Gastroesophageal sphincter (tissue), 3 donors: ENCODE measurements at regions not wholly inside any gene's neighbourhood (a gene's known extent, or its start where the extent isn't known, plus 50 kb on each side); places are given as distances from the start of the nearest gene placed in this dataset.

ENCODE experiments used
- EP300 ChIP-seq: sonication (generic); formaldehyde crosslinking; IDR thresholded peaks from one replicate; pipeline ENCODE4 v1.6.1; 2017; ENCODE audit warnings: antibody characterized with exemption, mild to moderate bottlenecking
- POLR2A ChIP-seq, 2 donors: fragments of 450-650 bp; IDR thresholded peaks; one replicate each; pipeline ENCODE4 v1.6.1; 2017; ENCODE audit warnings: antibody characterized with exemption in 2 of 2, mild to moderate bottlenecking in 2 of 2, moderate library complexity in 1 of 2
- POLR2AphosphoS5 ChIP-seq: sonication (generic); formaldehyde crosslinking; IDR thresholded peaks from one replicate; pipeline ENCODE4 v1.6.1; 2017; ENCODE audit warnings: antibody characterized with exemption
- TF ChIP-seq, protein P1 (sequence below), 4 experiments: fragments of 200-600 bp in 2 of 4; fragments of 450-650 bp in 2 of 4; sonication (generic) in 1 of 4; IDR thresholded peaks; one replicate each; pipeline ENCODE4 v1.5.1; 2017 to 2019; ENCODE audit warnings: antibody characterized with exemption in 4 of 4, mild to moderate bottlenecking in 2 of 4, moderate library complexity in 2 of 4

DNA sequence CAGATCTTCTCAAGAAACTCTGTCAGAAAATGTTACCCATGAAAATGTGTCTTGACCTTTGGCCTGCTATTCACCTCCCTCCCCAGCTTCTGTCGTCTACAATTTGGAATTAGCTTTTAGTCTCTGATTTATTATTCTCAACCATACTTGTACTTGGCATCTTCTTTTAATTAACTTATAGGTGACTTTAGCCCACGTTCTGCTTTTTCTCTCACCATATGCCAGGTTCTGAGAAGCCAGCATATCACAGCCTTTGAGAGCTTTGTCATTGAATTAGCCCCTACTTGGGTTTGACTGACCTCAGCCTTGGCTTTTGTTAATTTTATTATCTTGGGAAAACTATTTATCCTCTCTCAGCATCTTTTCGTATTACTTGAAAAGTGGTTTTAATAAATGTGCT is 355.9 kb downstream of the OXSM start:
- TF ChIP-seq, protein P1, sequence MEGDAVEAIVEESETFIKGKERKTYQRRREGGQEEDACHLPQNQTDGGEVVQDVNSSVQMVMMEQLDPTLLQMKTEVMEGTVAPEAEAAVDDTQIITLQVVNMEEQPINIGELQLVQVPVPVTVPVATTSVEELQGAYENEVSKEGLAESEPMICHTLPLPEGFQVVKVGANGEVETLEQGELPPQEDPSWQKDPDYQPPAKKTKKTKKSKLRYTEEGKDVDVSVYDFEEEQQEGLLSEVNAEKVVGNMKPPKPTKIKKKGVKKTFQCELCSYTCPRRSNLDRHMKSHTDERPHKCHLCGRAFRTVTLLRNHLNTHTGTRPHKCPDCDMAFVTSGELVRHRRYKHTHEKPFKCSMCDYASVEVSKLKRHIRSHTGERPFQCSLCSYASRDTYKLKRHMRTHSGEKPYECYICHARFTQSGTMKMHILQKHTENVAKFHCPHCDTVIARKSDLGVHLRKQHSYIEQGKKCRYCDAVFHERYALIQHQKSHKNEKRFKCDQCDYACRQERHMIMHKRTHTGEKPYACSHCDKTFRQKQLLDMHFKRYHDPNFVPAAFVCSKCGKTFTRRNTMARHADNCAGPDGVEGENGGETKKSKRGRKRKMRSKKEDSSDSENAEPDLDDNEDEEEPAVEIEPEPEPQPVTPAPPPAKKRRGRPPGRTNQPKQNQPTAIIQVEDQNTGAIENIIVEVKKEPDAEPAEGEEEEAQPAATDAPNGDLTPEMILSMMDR (IDR thresholded peaks at IDR 0.05) = no peak
- TF ChIP-seq POLR2A (IDR thresholded peaks at IDR 0.05) = no peak
- TF ChIP-seq POLR2AphosphoS5 = no peak
- TF ChIP-seq EP300 = no peak
